ENCODE measurements at regions not wholly inside any gene's neighbourhood (a gene's known extent, or its start where the extent isn't known, plus 50 kb on each side); places are given as distances from the start of the nearest gene placed in this dataset.
A peak's percentile ranks its signal among the peaks of the same experiment; 100 is the strongest.

DNA sequence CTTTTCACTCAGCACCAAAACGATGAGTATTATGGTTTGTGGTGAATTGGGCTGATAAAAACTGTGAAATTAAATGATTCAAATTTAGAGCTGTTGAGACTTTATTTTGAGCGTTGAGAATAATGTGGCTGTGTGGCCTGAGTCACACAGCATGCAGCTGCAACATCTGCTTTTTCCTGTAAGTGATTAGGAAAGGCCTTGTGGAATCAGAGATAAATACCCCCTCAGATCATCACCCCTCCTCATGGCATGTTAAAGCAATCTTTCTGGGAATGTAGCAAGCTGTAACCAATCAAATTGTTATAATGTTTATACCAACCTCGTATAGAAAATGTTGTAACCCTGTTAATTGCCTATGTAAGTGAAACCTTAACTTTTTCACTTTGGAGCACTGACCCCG is 90.0 kb upstream of the GRPR start:
- in situ Hi-C loops (cut with MboI; ENCODE audit: low sequenced_read_pairs) (no loop called here), dilution Hi-C loops (cut with HindIII; ENCODE audit: low sequenced_read_pairs, unreplicated experiment) (no loop called here)
- no peaks in the 10 kb centered on the region for H4K20me1 ChIP-seq (ENCODE audit: insufficient read depth, low read length)

More for the DNA sequence above, 90.0 kb upstream of the GRPR start:
- no peak overlapping the region for H2BK120ac ChIP-seq (ENCODE audit: low read depth, low read length)
- no peak overlapping the region for H4K91ac ChIP-seq (ENCODE audit: insufficient read depth, low read depth, low read length)
- no peaks in the 10 kb centered on the region for H3K79me1 ChIP-seq (ENCODE audit: low read depth in 1 of 2, low read length in 2 of 2)
- H3K56ac ChIP-seq (ENCODE audit: extremely low read depth, insufficient read depth, low read length) = no peak overlapping the region
- TF ChIP-seq SMC3 (IDR thresholded peaks at IDR 0.05; ENCODE audit: low read depth, low read length) (no peak), FOS (IDR thresholded peaks at IDR 0.05; ENCODE audit: low read depth, low read length) (no peak), NFE2L2 (IDR thresholded peaks at IDR 0.05; ENCODE audit: low read depth, low read length) (no peak), RAD21 (IDR thresholded peaks at IDR 0.05; ENCODE audit: low read length) (no peak), CHD1 (IDR thresholded peaks at IDR 0.05; ENCODE audit: low read depth, low read length) (no peak), CEBPB (IDR thresholded peaks at IDR 0.05; ENCODE audit: low read depth, low read length) (no peak), MXI1 (IDR thresholded peaks at IDR 0.05; ENCODE audit: borderline replicate concordance, low read depth, low read length) (no peak), RFX5 (IDR thresholded peaks at IDR 0.05; ENCODE audit: low read depth, low read length) (no peak)
- TF ChIP-seq, protein P1, sequence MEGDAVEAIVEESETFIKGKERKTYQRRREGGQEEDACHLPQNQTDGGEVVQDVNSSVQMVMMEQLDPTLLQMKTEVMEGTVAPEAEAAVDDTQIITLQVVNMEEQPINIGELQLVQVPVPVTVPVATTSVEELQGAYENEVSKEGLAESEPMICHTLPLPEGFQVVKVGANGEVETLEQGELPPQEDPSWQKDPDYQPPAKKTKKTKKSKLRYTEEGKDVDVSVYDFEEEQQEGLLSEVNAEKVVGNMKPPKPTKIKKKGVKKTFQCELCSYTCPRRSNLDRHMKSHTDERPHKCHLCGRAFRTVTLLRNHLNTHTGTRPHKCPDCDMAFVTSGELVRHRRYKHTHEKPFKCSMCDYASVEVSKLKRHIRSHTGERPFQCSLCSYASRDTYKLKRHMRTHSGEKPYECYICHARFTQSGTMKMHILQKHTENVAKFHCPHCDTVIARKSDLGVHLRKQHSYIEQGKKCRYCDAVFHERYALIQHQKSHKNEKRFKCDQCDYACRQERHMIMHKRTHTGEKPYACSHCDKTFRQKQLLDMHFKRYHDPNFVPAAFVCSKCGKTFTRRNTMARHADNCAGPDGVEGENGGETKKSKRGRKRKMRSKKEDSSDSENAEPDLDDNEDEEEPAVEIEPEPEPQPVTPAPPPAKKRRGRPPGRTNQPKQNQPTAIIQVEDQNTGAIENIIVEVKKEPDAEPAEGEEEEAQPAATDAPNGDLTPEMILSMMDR (conservative IDR thresholded peaks at IDR 0.05; ENCODE audit: low read depth, low read length) = no peak
- TF ChIP-seq, protein P2, sequence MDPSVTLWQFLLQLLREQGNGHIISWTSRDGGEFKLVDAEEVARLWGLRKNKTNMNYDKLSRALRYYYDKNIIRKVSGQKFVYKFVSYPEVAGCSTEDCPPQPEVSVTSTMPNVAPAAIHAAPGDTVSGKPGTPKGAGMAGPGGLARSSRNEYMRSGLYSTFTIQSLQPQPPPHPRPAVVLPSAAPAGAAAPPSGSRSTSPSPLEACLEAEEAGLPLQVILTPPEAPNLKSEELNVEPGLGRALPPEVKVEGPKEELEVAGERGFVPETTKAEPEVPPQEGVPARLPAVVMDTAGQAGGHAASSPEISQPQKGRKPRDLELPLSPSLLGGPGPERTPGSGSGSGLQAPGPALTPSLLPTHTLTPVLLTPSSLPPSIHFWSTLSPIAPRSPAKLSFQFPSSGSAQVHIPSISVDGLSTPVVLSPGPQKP (IDR thresholded peaks at IDR 0.05; ENCODE audit: borderline replicate concordance, low read depth, low read length) = no peak
- no peak overlapping the region for H2BK5ac ChIP-seq (ENCODE audit: low read depth, low read length, poor library complexity, severe bottlenecking)
- ATAC-seq (ENCODE audit: low read depth) (peak; percentile 78), DNase-seq (peak; percentile 69)
- H3K4me2 ChIP-seq (ENCODE audit: low read depth, low read length) = no peak overlapping the region
- no TSS peak for BruUV-seq (replicated peaks)
- H2BK20ac ChIP-seq (ENCODE audit: low read depth, low read length) = no peak overlapping the region
- intact Hi-C loops (cut with micrococcal nuclease) = no loop called here
- H3K4me3 ChIP-seq (ENCODE audit: insufficient read depth, low read depth, low read length) = no peak overlapping the region
- H2AFZ ChIP-seq (replicated peaks; ENCODE audit: low read length, poor library complexity) = no peak overlapping the region
- H3K27ac ChIP-seq (ENCODE audit: insufficient read depth, low read length) = peak overlapping the region; percentile 78; the same call in 1 of the 2 replicates
- no peaks in the 10 kb centered on the region for H3K9me1 ChIP-seq (ENCODE audit: insufficient read depth, low read length)
- no peak overlapping the region for H2AK9ac ChIP-seq (replicated peaks; ENCODE audit: low read depth, low read length, poor library complexity)
- WGBS, 2 experiments (ENCODE audit: extremely low coverage in 2 of 2, insufficient read length in 1 of 2) = no CpG with 5 or more reads among the region's 4 CpGs
- H3K36me3 ChIP-seq (ENCODE audit: control insufficient read depth, insufficient read depth, low read length) = no peaks in the 10 kb centered on the region
- no peak overlapping the region for H3K14ac ChIP-seq (replicated peaks; ENCODE audit: low read depth, low read length)
- no peak overlapping the region; the same call in 1 of the 2 replicates for H3K18ac ChIP-seq (ENCODE audit: low read depth, low read length)
- H3K9me3 ChIP-seq (ENCODE audit: control insufficient read depth, insufficient read depth, low read length) = no peaks in the 10 kb centered on the region
- H2AK5ac ChIP-seq (ENCODE audit: low read depth, low read length) = no peak overlapping the region
- no peak overlapping the region for H3K9ac ChIP-seq (ENCODE audit: low read depth, low read length)
- ChIA-PET CTCF (interaction anchor here (1.7 kb wide), 1 partner anchor 9 kb away, joined by 4 read pairs; no protein-coding TSS in a partner anchor), POLR2A (ENCODE audit: unreplicated experiment) (interaction anchor here (0.6 to 0.9 kb wide), 2 partner anchors 9 to 19 kb away, joined by 3 read pairs; no protein-coding TSS in a partner anchor)
- H4K8ac ChIP-seq (ENCODE audit: low read depth in 2 of 2, low read length in 2 of 2) = no peak overlapping the region
- H2BK15ac ChIP-seq (ENCODE audit: low read depth, low read length) = no peak overlapping the region
- no peak overlapping the region for H3K23ac ChIP-seq (ENCODE audit: low read depth, low read length)
- no peak overlapping the region for H3K4ac ChIP-seq (ENCODE audit: low read depth, low read length)
- 0 out of 2 replicates have a peak, but pooled peaks cover 2% of the 10 kb centered on the region for H3K4me1 ChIP-seq (ENCODE audit: control insufficient read depth, insufficient read depth, low read length)
- no peak overlapping the region for H4K5ac ChIP-seq (ENCODE audit: low read depth, low read length)
- H3K27me3 ChIP-seq (ENCODE audit: control insufficient read depth, insufficient read depth, low read length) = no peaks in the 10 kb centered on the region; the same call in 1 of the 2 replicates
